IMR-90 (cell line): ENCODE measurements at regions not wholly inside any gene's neighbourhood (a gene's known extent, or its start where the extent isn't known, plus 50 kb on each side); places are given as distances from the start of the nearest gene placed in this dataset.
A peak's percentile ranks its signal among the peaks of the same experiment; 100 is the strongest.

ENCODE experiments used
- ATAC-seq: fragments of 200-7000 bp; cut with Tn5 transposase; 2 replicates; pipeline ENCODE4 v1.9.1; 2020; ENCODE audit warnings: low read depth, mild to moderate bottlenecking, moderate library complexity
- BruUV-seq: library from RNA; stranded (reverse); fragments of 400-500 nt; replicated peaks from 2 replicates; lab custom pipeline; 2021; lab: Mats Ljungman, UMichigan
- CTCF ChIA-PET: fragments of 300-600 bp; formaldehyde crosslinking; extraction: SDS; loops from one replicate; lab custom pipeline; 2021; ENCODE audit warnings: antibody characterized with exemption; lab: Yijun Ruan, JAX
- POLR2A ChIA-PET: fragments of 300-600 bp; sonication (Branson Sonifier 250); formaldehyde crosslinking; loops from one replicate; lab custom pipeline; 2022; ENCODE audit warnings: antibody characterized with exemption; ENCODE audit not compliant: unreplicated experiment; lab: Charles Lee
- DNase-seq: peaks from one replicate; pipeline ENCODE4 v3.0.0; 2013
- H2AFZ ChIP-seq: replicated peaks from 2 replicates; pipeline ENCODE3; 2013; ENCODE audit warnings: low read length, mild to moderate bottlenecking; ENCODE audit not compliant: poor library complexity
- H2AK5ac ChIP-seq: 2 replicates; pipeline ENCODE4 v1.6.1; 2013; ENCODE audit warnings: low read depth, low read length, inconsistent platforms
- H2AK9ac ChIP-seq: replicated peaks from 2 replicates; pipeline ENCODE3; 2013; ENCODE audit warnings: mild to moderate bottlenecking, low read depth, low read length, moderate library complexity; ENCODE audit not compliant: poor library complexity
- H2BK120ac ChIP-seq: 2 replicates; pipeline ENCODE4 v1.6.1; 2013; ENCODE audit warnings: low read depth, low read length, inconsistent platforms
- H2BK15ac ChIP-seq: 3 replicates; pipeline ENCODE4 v1.6.1; 2013; ENCODE audit warnings: low read depth, low read length, inconsistent platforms
- H2BK20ac ChIP-seq: 2 replicates; pipeline ENCODE4 v1.6.1; 2013; ENCODE audit warnings: low read depth, mild to moderate bottlenecking, inconsistent platforms, low read length, moderate library complexity
- H2BK5ac ChIP-seq: 2 replicates; pipeline ENCODE4 v1.6.1; 2013; ENCODE audit warnings: mild to moderate bottlenecking, low read depth, low read length, inconsistent platforms; ENCODE audit not compliant: poor library complexity, severe bottlenecking
- H3K14ac ChIP-seq: replicated peaks from 2 replicates; pipeline ENCODE4 v1.6.1; 2013; ENCODE audit warnings: low read depth, low read length, inconsistent platforms
- H3K18ac ChIP-seq: 2 replicates; pipeline ENCODE4 v1.6.1; 2013; ENCODE audit warnings: low read depth, low read length, control low read depth
- H3K23ac ChIP-seq: 2 replicates; pipeline ENCODE4 v1.6.1; 2013; ENCODE audit warnings: low read depth, low read length, inconsistent platforms
- H3K27ac ChIP-seq: 2 replicates; pipeline ENCODE4 v1.5.1; 2013; ENCODE audit warnings: mild to moderate bottlenecking, control low read depth, low read length; ENCODE audit not compliant: insufficient read depth
- H3K27me3 ChIP-seq: 2 replicates; pipeline ENCODE4 v1.6.1; 2013; ENCODE audit warnings: low read length; ENCODE audit not compliant: control insufficient read depth, insufficient read depth
- H3K36me3 ChIP-seq: 2 replicates; pipeline ENCODE4 v1.6.1; 2013; ENCODE audit warnings: low read length, mixed read lengths; ENCODE audit not compliant: control insufficient read depth, insufficient read depth
- H3K4ac ChIP-seq: 2 replicates; pipeline ENCODE4 v1.6.1; 2013; ENCODE audit warnings: low read depth, low read length, inconsistent platforms
- H3K4me1 ChIP-seq: 2 replicates; pipeline ENCODE4 v1.6.1; 2013; ENCODE audit warnings: low read length, mixed read lengths; ENCODE audit not compliant: control insufficient read depth, insufficient read depth
- H3K4me2 ChIP-seq: 2 replicates; pipeline ENCODE4 v1.6.1; 2013; ENCODE audit warnings: low read depth, mild to moderate bottlenecking, control low read depth, low read length, moderate library complexity
- H3K4me3 ChIP-seq: 2 replicates; pipeline ENCODE4 v1.5.1; 2013; ENCODE audit warnings: low read depth, mild to moderate bottlenecking, control low read depth, low read length, moderate library complexity; ENCODE audit not compliant: insufficient read depth
- H3K56ac ChIP-seq: 2 replicates; pipeline ENCODE4 v1.6.1; 2013; ENCODE audit warnings: low read length, inconsistent platforms; ENCODE audit not compliant: insufficient read depth; ENCODE audit errors: extremely low read depth
- H3K79me1 ChIP-seq, 2 experiments: 2 replicates each; pipeline ENCODE4 v1.6.1; 2013; ENCODE audit warnings: low read length in 2 of 2, inconsistent platforms in 1 of 2, low read depth in 1 of 2
- H3K9ac ChIP-seq: 2 replicates; pipeline ENCODE4 v1.6.1; 2013; ENCODE audit warnings: low read depth, low read length, control low read depth
- H3K9me1 ChIP-seq: 2 replicates; pipeline ENCODE4 v1.6.1; 2013; ENCODE audit warnings: low read length, inconsistent platforms; ENCODE audit not compliant: insufficient read depth
- H3K9me3 ChIP-seq: 2 replicates; pipeline ENCODE4 v1.6.1; 2013; ENCODE audit warnings: low read length; ENCODE audit not compliant: control insufficient read depth, insufficient read depth
- H4K20me1 ChIP-seq: 2 replicates; pipeline ENCODE4 v1.6.1; 2013; ENCODE audit warnings: low read length, inconsistent platforms; ENCODE audit not compliant: insufficient read depth
- H4K5ac ChIP-seq: 2 replicates; pipeline ENCODE4 v1.6.1; 2013; ENCODE audit warnings: mild to moderate bottlenecking, low read depth, low read length, control low read depth
- H4K8ac ChIP-seq, 2 experiments: 2 replicates each; pipeline ENCODE4 v1.6.1; 2013; ENCODE audit warnings: low read depth in 2 of 2, low read length in 2 of 2, control low read depth in 1 of 2, inconsistent platforms in 1 of 2
- H4K91ac ChIP-seq: 2 replicates; pipeline ENCODE4 v1.6.1; 2013; ENCODE audit warnings: low read depth, low read length, inconsistent platforms; ENCODE audit not compliant: insufficient read depth
- BHLHE40 ChIP-seq: fragments of 150-350 bp; IDR thresholded peaks from 2 replicates; pipeline ENCODE4 v1.6.1; 2016; ENCODE audit warnings: mild to moderate bottlenecking, low read depth, low read length
- FOS ChIP-seq: fragments of 150-350 bp; IDR thresholded peaks from 2 replicates; pipeline ENCODE4 v1.6.1; 2016; ENCODE audit warnings: low read depth, low read length
- RCOR1 ChIP-seq: IDR thresholded peaks from 2 replicates; pipeline ENCODE4 v1.6.1; 2012; ENCODE audit warnings: mild to moderate bottlenecking, low read length, improper control_type of control experiment; ENCODE audit not compliant: insufficient replicate concordance
- RFX5 ChIP-seq: IDR thresholded peaks from 2 replicates; pipeline ENCODE4 v1.8.0; 2012; ENCODE audit warnings: low read depth, mild to moderate bottlenecking, low read length, moderate library complexity
- WGBS, 2 experiments: methylation state at CpG; one replicate each; pipeline versions ENCODE4 v1.1.5 to v1.1.7; 2013; ENCODE audit warnings: missing lambda C conversion rate in 2 of 2; ENCODE audit not compliant: insufficient read length in 1 of 2; ENCODE audit errors: extremely low coverage in 2 of 2; 5-methylcytosine and 5-hydroxymethylcytosine counted together
- dilution Hi-C: fragments of 300-500 bp; cut with HindIII; formaldehyde crosslinking; loops from one replicate; pipeline ENCODE4 v1.14.3; 2018; ENCODE audit warnings: low sequenced_read_pairs; ENCODE audit not compliant: unreplicated experiment
- in situ Hi-C: fragments of 300-500 bp; cut with MboI; formaldehyde crosslinking; loops from 3 replicates; pipeline ENCODE4 v1.14.3; 2019; ENCODE audit warnings: low sequenced_read_pairs, inconsistent platforms, mixed read lengths
- intact Hi-C: fragments of 100-400 bp; cut with micrococcal nuclease; formaldehyde crosslinking; loops from 2 replicates; pipeline ENCODE4 v1.10.0; 2022

DNA sequence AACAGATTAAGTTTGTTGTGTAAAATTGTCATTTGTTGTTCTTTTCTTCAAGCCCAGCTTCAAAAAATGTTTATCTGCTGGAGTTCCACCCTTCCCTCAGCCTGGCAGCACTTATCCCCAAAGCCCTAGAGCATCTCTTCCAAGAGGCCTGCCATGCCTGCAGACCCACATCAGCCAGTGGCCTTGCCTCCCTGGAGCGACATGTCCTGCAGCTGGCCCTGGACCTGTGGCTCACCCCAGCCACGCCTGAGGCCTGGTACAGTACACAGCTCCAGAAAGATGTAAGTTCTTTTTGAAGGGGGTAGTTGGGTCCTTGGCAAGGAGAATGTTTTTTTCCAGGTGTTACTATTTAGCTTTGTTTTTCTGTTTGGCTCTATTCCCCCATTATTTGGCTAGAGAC lies 124.8 kb downstream of the CD164 start:
- Histone ChIP-seq H3K4me1 (peaks cover 10% of the 10 kb centered on the region), H3K9me3 (no peaks in the 10 kb centered on the region), H2AK5ac (no peak overlapping the region), H3K18ac (no peak overlapping the region), H3K9me1 (no peaks in the 10 kb centered on the region), H3K4me3 (no peak overlapping the region), H2AK9ac (no peak overlapping the region), H4K91ac (no peak overlapping the region), H3K56ac (no peak overlapping the region), H4K8ac (no peak overlapping the region), H4K20me1 (no peaks in the 10 kb centered on the region), H3K79me1 (no peaks in the 10 kb centered on the region), H3K27me3 (peaks cover 6% of the 10 kb centered on the region), H3K9ac (no peak overlapping the region), H3K23ac (no peak overlapping the region), H3K14ac (no peak overlapping the region), H2AFZ (peak overlapping the region; percentile 53), H4K5ac (no peak overlapping the region), H2BK20ac (no peak overlapping the region), H2BK5ac (no peak overlapping the region), H3K36me3 (no peaks in the 10 kb centered on the region), H3K4me2 (no peak overlapping the region), H3K4ac (no peak overlapping the region), H3K27ac (no peak overlapping the region), H2BK120ac (no peak overlapping the region), H2BK15ac (no peak overlapping the region)
- ChIA-PET CTCF (no interaction called here), POLR2A (no interaction called here)
- ATAC-seq = no peak
- dilution Hi-C loops = no loop called here
- DNase-seq = no peak
- no TSS peak for BruUV-seq
- TF ChIP-seq RFX5 (no peak), BHLHE40 (no peak), RCOR1 (no peak), FOS (no peak)
- intact Hi-C loops = loop anchor here (5.0 kb wide), 1 partner anchor 35 kb away; no protein-coding TSS in a partner anchor
- in situ Hi-C loops = no loop called here
- no CpG with 5 or more reads among the region's 2 CpGs for WGBS, 2 experiments
